Right lobe of liver (tissue), 4 donors: ENCODE measurements at regions not wholly inside any gene's neighbourhood (a gene's known extent, or its start where the extent isn't known, plus 50 kb on each side); places are given as distances from the start of the nearest gene placed in this dataset.

Experiments used
- POLR2A ChIP-seq: fragments of 450-650 bp; IDR thresholded peaks from one replicate; pipeline ENCODE4 v1.6.1; 2017; ENCODE audit warnings: antibody characterized with exemption, mild to moderate bottlenecking
- TF ChIP-seq, protein P1 (sequence below), 4 donors: fragments of 200-600 bp in 3 of 4; fragments of 450-650 bp in 1 of 4; IDR thresholded peaks; one replicate each; pipeline versions ENCODE4 v1.5.1 to v1.8.0; 2016 to 2022; ENCODE audit warnings: antibody characterized with exemption in 4 of 4, mild to moderate bottlenecking in 2 of 4
- donor health status: DM: no; HTN: no; CAD: no.
- donor health status: DM: no; HTN: no; CAD: no.
- donor health status: DM: no; HTN: yes; CAD: no.

- TF ChIP-seq, protein P1, sequence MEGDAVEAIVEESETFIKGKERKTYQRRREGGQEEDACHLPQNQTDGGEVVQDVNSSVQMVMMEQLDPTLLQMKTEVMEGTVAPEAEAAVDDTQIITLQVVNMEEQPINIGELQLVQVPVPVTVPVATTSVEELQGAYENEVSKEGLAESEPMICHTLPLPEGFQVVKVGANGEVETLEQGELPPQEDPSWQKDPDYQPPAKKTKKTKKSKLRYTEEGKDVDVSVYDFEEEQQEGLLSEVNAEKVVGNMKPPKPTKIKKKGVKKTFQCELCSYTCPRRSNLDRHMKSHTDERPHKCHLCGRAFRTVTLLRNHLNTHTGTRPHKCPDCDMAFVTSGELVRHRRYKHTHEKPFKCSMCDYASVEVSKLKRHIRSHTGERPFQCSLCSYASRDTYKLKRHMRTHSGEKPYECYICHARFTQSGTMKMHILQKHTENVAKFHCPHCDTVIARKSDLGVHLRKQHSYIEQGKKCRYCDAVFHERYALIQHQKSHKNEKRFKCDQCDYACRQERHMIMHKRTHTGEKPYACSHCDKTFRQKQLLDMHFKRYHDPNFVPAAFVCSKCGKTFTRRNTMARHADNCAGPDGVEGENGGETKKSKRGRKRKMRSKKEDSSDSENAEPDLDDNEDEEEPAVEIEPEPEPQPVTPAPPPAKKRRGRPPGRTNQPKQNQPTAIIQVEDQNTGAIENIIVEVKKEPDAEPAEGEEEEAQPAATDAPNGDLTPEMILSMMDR (IDR thresholded peaks at IDR 0.05): no peak
- TF ChIP-seq POLR2A: no peak
These were observed 465.0 kb upstream of the SOX5 start for GRCh38 chr12:24414480-24414879.
